HG02840 (cell line): ENCODE measurements at regions not wholly inside any gene's neighbourhood (a gene's known extent, or its start where the extent isn't known, plus 50 kb on each side); places are given as distances from the start of the nearest gene placed in this dataset.
"Not testable (repeated sequence)": the region's sequence is repeated elsewhere in the genome, so short reads cannot be mapped to it uniquely, and the experiment has no call there.

Experiments used
- ATAC-seq: cut with Tn5 transposase; IDR thresholded peaks from one replicate; pipeline ENCODE4 v1.9.1; 2021; ENCODE audit warnings: mild to moderate bottlenecking, moderate library complexity, moderate number of reproducible peaks; ENCODE audit not compliant: unreplicated experiment, low FRiP score

DNA sequence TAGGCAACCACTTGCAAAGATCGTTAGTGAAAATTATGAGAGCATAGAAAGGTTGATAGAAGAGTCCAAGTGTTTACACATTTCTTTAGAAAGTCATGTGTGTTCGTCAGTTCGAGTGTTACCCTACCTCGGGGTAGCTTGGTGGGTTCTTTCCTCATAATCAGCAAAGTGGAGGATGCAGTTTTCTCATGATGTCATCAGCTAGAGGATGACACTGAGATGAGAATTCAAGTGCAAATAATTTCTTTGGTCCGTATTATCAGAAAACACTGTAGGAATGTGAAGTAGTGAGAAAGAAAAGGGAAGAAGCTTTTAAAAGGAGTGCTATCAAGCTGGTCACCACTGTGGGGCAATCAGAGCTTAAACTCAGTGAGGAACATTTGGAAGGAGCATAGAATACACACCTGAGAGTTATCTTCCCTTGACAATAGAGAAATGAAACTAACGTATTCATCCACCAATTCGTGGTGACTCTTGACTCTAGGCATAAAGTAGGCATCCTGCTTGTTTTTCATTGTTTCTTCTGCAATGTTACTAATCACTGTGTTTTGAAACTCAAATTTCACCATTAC is 1340.9 kb upstream of the TMEM132C start:
- no peak for ATAC-seq

DNA sequence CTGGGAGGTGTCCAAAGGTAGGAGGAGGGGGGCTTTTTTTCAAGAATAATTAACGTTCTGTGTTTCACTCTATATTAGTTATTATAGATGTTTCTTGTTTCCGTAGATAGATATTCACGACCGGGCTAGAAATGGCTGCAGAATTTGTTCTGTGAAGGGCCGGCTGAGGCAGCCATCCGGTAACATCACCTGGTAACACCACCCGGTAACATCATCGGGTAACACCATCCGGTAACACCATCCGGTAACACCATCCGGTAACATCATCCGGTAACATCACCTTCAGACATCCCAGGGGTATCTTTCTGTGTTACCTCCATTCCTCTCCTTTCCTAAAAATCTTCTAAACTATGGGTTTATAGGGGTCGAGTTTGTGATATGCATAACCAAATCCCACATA is 1336.7 kb upstream of the TMEM132C start:
- ATAC-seq: no peak

DNA sequence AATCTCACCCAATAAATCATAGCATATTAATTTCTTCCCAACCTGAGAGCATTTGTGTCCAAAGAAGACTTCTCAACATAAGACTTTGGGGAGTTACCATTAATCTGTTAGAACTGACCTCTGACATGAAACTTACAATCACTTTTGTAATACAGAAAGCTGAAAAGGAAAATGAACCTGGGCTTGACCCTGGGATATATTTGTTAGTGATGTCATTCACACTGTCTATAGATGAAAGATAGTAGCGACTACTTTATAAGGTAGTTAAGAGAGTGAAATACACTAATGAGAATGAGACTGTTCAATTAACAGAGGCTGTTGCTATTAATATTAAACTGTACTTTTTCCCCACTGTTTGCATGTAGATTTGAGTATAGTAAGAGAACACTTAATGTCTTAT is 1334.8 kb upstream of the TMEM132C start:
- no peak for ATAC-seq

DNA sequence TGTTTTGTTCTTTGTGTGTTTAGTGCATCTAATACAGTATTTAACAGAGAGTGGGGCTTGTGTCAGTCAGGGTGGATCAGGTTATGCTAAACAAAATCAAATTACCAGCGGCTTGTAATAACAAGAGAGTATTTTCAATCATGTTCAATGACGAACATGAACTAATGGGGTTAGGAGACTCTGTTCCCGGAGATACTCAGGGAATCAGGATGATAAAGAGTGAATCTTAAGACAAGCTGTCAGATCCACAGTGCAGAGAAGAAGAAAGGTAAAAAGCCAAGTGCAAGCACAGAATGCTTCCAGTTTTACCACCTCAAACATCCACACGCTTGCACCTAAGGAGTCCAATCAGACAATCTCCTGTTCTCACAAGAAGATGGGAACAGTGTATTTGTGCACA is 1331.5 kb upstream of the TMEM132C start:
- ATAC-seq: no peak

DNA sequence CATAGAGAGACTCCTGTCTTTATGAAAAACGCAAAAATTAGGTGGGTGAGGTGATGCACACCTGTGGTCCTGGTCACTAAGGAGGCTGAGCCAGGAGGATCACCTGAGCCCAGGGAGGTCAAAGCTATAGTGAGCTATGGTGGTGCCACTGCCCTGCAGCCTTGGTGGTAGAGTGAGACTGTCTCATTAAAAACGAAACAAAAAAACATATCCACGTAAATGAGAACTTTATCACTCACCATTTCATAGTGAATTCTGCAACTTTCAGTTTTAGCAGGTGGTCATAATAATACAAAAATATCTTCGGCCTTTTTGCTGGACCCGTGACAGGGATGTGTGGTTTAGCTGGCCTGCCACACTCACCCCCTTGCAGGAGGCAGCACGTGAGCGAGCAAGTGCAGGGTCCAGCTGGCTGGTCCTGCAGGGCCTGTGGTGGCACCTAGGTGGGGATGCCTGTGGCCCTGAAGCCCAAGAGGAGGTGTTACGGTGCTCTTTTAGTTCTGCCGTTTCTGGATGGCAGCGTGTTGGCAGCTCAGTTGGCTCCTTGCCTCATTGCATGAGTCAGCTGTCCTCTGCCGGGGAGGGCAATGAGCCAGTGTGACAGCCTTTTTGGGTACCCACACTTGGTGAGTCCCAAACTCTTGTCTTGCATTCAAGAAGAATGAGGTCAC is 1330.7 kb upstream of the TMEM132C start:
- no peak for ATAC-seq

DNA sequence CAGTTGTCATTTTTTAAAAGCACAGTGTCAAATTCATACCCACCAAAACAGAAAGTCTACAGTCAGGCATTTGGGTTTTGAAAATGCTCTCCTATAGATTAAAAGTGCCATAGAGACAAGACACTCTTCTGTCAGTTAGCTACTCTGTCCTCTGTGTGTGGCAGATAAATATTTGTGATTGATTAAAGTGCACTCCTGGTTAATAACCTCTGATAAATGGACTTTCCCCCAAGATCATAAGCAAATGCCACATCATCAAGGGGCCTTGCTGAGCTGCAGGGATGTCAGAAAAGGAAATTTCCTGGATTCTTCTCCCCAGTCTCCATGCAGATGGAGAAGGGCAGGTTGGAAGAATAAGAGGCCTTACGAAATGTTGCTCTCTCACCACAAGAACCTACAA is 1329.5 kb upstream of the TMEM132C start:
- ATAC-seq: no peak

DNA sequence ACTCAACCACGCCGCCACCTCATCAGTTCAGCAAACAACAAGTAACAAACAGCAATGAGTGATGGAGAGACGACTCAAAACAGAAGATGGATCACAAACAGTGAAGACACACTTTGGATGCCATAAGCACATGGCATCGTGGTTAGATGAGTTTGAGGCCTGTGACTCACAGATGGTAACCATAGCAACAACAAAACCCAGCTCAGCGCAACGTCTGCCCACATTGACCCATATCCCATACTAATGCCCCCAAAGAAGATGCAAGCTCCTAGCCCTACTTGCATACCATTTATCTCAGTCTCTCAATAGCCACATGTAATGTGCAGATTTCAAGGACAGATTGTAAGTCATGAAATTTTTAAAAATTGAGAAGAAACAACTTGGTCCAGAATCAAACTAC is 1322.3 kb upstream of the TMEM132C start:
- ATAC-seq: no peak

DNA sequence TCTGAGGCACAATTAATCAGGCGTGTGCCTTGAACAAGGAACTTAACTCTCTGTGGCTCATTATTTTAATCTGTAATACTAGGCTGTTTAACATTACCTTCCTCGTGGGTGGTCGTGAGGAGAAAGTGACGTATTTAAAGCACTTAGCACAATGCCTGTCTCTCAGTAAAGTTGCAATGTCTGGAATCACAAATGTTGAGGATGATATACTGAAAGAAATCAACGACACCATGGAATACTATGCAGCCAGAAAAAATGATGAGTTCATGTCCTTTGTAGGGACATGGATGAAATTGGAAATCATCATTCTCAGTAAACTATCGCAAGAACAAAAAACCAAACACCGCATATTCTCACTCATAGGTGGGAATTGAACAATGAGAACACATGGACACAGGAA is 1320.0 kb upstream of the TMEM132C start:
- ATAC-seq: not testable (repeated sequence)

DNA sequence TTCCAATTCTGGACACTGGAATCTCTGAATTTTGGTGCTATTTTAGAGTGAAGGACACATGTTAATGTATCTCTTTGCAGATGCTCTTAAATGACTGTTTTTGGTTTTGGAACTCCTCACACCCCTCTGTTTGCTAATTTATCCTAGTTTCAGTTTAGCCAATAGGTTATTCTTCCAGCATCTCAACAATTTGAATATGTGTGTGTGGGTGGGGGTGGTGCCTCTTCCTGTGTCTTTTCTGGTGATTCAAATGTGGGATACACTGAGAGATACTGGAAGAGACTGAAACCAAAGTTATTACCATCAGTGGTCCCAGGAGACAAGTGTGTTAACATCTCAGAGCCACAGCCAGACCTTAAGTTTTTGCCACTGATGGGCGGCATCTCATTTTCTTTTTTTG is 1317.4 kb upstream of the TMEM132C start:
- no peak for ATAC-seq

DNA sequence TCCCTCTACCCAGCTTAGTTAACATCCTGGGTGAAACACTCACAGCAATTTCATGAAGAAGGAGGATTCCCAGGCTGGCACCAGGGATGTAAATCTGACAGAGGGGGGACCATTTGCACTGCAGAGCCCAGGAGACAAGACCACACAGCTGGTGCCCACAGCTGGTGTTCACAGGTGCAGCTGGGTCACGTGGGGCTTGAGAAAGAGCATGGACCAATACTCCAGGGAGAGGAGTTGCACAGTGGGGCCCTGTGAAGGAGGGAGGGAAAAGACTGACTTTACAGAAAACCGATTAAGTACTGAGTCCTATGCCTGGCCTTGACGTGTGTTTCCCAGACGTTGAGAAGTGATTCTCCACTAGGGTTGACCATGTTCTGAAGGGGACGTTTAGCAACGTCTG is 1316.7 kb upstream of the TMEM132C start:
- no peak for ATAC-seq

DNA sequence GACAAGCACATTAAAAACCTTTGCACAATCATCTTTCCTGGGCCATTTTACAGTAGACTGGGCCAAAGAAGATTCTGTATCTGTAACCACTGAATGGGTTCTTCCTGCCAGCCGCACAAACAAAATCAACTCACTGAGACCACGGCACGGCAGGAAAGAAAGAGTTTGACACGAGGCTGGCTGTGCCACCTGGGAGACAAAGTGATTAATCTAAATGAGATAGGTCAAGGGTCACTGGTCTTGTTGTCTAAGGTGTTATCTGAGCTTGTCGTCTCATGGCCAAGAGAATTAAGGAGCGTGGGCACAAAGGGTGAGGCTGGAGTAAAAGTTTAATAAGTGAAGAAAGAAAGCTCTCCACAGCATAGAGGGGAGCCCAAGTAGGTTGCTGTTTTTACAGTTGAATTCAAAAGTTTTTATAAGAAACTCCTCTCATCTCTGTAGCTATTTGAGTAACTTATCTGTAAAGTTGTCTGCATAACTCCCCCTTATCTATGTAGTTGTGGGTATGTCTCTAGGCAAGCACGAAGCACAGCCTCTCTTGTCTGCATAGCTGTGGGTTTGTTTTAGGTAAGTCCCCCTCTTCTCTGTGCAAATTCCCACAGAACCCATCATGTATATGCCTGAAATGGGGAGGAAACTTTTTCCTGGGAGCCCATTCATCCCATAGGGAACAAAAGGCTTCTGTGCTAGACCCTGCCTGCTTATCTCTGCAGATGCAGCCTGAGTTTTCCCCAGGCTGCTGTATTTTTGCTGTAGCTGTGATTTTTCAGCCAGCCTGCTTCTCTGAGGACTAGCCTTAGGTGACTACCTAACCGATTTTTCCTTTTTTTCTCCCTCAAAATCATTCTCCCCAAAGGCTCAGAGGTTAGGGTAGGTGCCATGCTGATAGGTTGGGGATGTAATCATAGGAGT is 1314.6 kb upstream of the TMEM132C start:
- no peak for ATAC-seq

DNA sequence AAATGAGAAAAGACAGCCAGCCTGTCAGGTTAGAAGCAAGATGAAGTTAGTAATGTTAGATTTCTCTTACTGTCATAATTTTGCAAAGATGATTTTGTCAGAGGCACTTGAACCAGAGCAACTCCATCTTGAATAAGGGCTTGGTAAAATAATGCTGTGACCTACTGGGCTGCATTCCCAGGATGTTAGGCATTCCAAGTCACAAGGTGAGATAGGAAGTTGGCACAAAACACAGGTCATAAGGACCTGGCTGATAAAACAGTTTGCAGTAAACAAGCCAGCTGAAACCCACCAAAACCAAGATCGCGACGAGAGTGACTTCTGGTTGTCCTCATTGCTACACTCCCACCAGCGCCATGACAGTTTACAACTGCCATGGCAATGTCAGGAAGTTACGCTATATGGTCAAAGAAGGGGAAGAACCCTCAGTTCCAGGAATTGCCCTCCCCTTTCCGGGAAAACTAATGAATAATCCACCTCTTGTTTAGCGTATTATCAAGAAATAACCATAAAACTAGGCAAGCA is 1313.5 kb upstream of the TMEM132C start:
- ATAC-seq: no peak

DNA sequence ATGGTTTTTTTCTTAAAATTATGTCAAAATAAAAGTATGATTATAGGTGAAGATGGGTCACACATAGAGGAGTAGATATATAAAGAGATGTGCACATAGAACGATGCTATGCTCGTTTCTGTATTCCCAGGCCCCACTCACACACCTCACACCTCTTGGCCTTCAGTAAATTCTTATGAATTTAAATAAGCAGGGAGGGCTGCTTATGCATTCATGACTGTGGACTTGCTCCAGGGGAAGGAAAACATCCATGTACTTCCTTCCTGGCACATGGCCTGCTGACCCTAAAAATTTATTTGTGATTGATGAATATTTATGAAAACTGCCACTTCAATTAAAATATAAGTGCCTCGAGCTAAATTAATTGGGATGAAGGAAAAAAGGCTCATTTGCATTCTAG is 1306.7 kb upstream of the TMEM132C start:
- no peak for ATAC-seq

DNA sequence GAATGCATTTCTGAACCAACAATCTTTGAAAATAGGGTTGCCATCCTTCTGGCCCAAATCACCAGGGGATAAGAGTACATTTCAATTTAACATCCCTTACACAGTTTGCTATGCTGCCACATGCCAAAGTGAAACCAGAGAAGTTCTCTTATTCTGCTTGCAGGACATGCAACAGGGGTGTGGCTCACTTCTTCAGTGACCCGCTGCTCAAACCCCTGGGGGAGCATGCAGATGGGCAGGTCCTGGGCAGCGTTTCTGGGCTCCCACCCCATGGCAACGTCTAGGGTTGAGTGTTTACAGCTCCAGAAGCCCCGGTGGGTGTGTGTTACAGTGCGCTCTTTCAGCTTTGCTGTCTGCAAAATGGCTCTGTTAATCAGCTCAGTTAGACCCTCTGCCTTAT is 1306.3 kb upstream of the TMEM132C start:
- no peak for ATAC-seq

DNA sequence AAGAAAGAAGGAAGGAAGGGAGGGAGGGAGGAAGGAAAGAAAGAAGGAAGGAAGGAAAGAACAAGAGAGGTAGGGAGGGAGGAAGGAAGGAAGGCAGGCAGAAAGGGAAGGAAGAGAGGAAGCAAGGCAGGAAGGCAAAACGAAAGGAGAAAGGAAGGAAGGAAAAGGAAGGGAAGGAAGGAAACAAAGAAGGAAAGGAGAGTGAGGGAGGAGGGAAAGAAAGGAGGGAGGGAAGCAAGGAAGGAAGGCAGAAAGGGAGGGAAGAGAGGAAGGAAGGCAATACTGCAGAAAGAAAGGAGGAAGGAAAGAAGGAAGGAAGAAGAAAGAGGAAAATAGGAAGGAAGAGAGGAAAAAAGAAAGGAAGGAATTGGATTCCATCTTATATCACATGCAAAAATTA is 1303.1 kb upstream of the TMEM132C start:
- ATAC-seq: no peak

DNA sequence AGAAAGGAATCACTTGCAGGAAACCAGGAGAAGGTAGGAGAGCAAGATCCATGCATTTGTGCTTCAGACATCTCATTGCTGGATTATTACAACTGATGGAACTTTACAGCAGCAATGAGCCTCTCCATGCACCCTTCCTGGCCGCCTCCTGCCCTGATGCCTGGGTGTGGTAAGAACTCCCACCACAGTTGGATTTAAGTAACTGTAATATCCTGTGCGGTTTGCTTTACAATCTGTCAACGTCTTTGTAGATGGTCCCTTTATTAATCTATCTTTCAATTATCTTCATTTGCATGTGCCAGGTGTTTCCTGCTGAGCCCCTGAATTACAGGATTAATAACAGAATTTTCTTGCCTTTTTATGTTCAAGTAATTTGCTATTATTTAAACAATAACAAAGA is 1300.5 kb upstream of the TMEM132C start:
- no peak for ATAC-seq

DNA sequence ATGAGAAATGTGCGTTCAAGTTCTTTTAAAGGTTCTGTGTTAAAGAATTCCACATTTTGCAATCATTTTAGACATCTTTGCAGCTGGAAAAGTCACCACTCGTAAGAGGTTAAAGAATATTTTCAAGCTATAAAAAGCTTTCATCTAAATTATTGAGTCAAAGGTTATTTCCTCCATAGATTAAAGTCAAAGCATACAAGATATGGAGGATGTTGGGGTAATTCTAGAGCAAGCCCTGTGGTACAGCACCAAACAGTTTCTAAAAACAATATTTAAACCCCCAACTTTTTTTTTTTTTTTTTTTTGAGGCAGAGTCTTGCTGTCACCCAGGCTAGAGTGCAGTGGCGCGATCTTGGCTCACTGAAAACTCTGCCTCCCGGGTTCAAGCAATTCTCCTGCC is 1299.8 kb upstream of the TMEM132C start:
- ATAC-seq: no peak

DNA sequence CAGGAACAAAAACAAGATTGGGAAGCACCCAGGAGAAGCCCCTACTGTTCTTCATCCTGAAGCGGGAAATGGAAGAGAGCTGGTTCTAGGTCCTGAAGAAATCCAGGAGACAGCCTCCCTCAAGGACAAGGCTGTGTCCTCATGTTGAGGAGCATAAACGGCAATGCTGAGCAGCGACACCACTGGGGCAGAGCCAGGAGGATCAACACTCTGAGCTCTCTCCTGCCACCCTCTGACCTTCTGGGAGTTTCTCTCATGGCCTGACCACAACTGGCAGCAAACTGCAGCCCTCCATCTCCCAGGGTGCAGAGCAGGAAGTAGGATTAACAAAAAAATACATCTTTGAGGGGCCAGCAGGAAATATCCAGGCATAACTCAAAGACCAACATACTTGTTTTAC is 1292.2 kb upstream of the TMEM132C start:
- no peak for ATAC-seq

DNA sequence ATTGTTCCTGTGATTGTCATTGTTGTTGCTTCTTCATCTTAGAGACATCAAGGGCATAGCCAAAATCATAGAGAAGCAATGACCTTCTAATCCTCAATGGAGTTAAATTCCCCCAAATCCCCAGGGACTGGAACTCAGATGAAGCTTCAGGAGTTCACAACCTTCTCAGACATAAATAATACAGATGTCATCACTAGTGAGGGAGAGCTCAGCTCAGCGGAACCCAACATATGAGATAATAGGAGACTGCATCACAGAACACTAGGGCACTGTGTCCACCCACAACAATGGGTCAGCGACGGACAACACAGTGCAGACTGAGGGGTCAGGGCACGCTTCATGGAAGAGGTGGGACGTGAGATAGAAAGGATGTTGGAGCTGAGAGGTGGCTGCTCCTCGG is 1290.4 kb upstream of the TMEM132C start:
- ATAC-seq: no peak

DNA sequence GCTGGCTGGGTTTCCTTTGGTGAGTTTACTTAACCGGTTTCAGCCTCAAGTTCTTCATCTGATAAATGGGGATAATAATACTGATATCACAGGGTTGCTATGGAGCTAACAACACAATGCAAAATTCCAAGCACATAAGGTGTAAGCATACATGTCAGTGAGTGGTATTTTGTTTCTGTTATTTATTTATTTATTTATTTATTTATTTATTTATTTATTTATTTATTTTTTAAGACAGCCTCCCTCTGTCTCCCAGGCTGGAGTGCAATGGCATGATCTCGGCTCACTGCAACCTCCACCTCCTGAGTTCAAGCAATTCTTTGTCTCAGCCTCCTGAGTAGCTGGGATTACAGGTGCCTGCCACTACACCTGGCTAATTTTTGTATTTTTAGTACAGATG is 1287.4 kb upstream of the TMEM132C start:
- not testable (repeated sequence) for ATAC-seq

DNA sequence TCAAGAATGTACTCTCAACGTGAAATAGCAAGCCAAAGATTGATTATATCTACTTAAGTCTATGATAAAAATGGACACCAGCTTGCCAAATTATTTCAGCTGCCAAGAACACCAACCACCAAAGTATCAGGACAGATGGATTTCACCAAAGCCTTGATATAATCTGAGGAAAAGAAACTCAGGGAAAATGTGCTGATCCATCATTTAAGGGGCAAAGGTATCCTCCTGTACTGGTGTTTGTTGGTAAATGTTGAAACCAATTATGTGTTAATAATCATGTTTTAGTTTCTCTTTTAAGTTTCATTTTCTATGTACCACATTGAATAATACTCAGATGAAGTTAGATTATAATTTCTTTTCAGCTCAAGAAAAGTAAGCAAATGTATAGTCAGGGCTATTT is 1284.3 kb upstream of the TMEM132C start:
- no peak for ATAC-seq
